AG04449 (cell line): ENCODE measurements at regions not wholly inside any gene's neighbourhood (a gene's known extent, or its start where the extent isn't known, plus 50 kb on each side); places are given as distances from the start of the nearest gene placed in this dataset.

Source experiments
- CTCF ChIA-PET: fragments of 350-600 bp; formaldehyde crosslinking; extraction: SDS; loops from one replicate; lab custom pipeline; 2021; ENCODE audit warnings: antibody characterized with exemption; lab: Yijun Ruan, JAX
- POLR2A ChIA-PET: fragments of 400-600, 350-600 bp; formaldehyde crosslinking; extraction: SDS; loops from one replicate; lab custom pipeline; 2020; ENCODE audit warnings: antibody characterized with exemption, inconsistent platforms; lab: Yijun Ruan, JAX
- DNase-seq: peaks from one replicate; pipeline ENCODE4 v3.0.0-alpha.2; 2010; ENCODE audit warnings: low read depth, low spot score
- H3K4me3 ChIP-seq: 2 replicates; pipeline ENCODE4 v1.5.1; 2011; ENCODE audit warnings: low read depth, mild to moderate bottlenecking, control low read depth, low read length
- TF ChIP-seq, protein P1 (sequence below): IDR thresholded peaks from one replicate; pipeline ENCODE4 v1.5.1; 2011; ENCODE audit warnings: mild to moderate bottlenecking, moderate library complexity, low read length, control low read depth, inconsistent platforms; ENCODE audit not compliant: insufficient read depth; ENCODE audit errors: missing control alignments

DNA sequence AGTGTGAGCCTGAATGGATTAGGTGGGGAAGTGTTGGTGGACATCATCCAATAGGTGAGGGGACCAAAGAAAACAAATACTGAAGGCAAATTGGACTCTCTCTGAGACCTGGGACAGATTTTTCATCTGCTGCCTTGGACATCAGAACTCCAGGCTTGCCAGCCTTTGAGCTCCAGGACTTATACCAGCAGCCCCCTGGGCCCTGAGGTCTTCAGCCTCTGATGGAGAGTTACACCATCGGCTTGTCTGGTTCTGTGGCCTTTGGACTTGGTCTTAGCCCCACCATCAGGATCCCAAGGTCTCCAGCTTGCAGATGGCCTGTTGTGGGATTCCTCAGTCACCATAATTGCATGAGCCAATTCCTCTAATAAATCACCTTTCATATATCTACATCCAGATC is 80.8 kb upstream of the SLC8A3 start:
- no peak for DNase-seq
- CTCF ChIA-PET = no interaction called here
- POLR2A ChIA-PET = no interaction called here
- H3K4me3 ChIP-seq = no peak overlapping the region
- TF ChIP-seq, protein P1, sequence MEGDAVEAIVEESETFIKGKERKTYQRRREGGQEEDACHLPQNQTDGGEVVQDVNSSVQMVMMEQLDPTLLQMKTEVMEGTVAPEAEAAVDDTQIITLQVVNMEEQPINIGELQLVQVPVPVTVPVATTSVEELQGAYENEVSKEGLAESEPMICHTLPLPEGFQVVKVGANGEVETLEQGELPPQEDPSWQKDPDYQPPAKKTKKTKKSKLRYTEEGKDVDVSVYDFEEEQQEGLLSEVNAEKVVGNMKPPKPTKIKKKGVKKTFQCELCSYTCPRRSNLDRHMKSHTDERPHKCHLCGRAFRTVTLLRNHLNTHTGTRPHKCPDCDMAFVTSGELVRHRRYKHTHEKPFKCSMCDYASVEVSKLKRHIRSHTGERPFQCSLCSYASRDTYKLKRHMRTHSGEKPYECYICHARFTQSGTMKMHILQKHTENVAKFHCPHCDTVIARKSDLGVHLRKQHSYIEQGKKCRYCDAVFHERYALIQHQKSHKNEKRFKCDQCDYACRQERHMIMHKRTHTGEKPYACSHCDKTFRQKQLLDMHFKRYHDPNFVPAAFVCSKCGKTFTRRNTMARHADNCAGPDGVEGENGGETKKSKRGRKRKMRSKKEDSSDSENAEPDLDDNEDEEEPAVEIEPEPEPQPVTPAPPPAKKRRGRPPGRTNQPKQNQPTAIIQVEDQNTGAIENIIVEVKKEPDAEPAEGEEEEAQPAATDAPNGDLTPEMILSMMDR = no peak

DNA sequence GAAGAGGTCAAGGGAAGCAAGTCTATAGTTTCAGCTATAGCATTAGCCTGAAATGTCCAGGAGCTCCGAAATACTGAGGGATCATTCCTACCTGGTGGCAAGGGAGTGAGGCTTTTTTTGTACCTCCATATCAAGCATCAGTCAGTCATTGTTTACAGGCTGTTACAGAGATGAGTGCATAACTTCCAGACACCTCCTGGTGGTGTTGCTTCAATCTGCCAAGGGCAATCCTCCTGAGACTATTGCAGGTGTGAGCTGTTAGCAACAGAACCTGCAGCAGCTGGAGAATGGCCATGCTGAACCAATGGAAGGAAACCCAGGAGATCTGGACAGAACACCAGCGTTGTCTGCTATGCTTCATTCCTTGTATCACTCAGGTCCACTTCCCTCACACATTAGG is 80.0 kb upstream of the SLC8A3 start:
- ChIA-PET CTCF (no interaction called here), POLR2A (no interaction called here)
- DNase-seq = no peak
- no peak overlapping the region for H3K4me3 ChIP-seq
- TF ChIP-seq, protein P1 = no peak

DNA sequence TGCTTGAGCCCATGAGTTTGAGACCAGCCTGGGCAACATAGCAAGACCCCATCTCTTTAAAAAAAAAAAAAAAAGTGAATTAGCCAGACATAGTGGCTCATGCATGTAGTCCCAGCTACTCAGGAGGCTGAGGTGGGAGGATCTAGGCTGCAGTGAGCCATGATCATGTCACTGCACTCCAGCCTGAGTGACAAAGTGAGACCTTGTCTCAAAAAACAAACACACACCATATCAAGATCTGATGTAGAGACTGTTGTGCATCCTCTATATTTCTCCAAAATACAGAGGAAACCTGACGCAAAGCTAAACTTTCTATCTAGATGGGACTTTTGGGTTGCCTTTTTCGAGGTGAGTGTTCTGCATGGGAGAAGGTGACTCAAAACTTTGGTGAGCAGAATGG is 77.4 kb upstream of the SLC8A3 start:
- CTCF ChIA-PET = no interaction called here
- H3K4me3 ChIP-seq = no peak overlapping the region
- DNase-seq = no peak
- POLR2A ChIA-PET = no interaction called here
- TF ChIP-seq, protein P1 = no peak

DNA sequence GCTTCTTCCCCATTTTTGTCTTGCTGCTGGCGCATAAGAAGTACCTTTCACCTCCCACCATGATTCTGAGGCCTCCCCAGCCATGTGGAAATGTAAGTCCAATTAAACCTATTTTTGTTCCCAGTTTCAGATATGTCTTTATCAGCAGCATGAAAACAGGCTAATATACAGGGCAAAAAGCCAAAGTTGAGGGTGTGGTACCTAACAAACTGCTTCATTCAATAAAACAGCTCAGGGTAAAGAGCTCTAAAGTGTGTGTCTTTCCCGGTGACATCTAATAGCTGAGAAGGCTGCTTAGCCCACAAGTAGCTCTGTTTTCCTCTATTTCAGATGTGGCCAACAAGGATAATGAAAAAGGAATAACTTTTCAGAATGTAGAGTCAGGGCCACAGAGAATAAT is 76.7 kb upstream of the SLC8A3 start:
- no peak for DNase-seq
- TF ChIP-seq, protein P1 = no peak
- ChIA-PET CTCF (no interaction called here), POLR2A (no interaction called here)
- H3K4me3 ChIP-seq = no peak overlapping the region

DNA sequence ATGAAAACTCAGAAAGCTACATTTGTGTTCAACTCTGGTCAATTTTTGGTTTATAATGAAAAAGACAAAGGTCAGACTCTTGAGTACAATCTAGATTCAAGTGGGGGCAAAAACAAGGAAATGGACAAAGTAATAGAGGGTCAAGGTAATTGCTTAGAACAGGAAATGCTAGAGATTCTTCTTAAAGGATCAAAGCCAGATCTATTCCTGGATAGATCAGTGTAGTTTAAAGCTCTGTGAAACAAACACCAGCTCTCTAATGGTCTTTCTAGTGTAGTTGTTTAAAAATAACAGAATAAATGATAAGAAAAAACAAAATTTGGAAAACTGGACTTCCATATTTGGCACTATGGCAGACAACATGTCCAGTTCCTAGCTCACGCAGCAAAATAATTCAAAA is 70.7 kb upstream of the SLC8A3 start:
- TF ChIP-seq, protein P1 = no peak
- no peak overlapping the region for H3K4me3 ChIP-seq
- CTCF ChIA-PET = no interaction called here
- no peak for DNase-seq
- POLR2A ChIA-PET = no interaction called here

DNA sequence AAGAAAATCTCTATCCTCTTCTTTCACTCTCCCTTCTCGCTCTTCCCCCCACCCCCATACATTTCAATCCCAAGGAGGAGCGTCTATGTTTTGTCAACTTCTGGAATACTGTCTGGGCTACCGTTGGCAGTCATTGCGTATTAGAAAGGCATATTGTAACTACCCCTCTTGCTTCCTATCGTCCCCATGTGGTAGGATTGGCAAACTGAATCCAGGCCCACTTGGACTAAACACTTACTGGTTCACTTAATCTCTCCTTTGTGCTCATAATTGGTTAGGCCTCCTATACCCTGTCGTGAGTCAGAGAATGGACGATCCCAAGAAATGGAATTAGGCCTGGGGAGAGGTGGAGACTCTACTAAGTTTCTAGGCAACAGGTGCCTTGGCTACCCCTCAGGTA is 68.8 kb upstream of the SLC8A3 start:
- TF ChIP-seq, protein P1 = no peak
- DNase-seq = no peak
- no peak overlapping the region for H3K4me3 ChIP-seq
- POLR2A ChIA-PET = interaction anchor here (0.5 kb wide), 1 partner anchor 132 kb away, joined by 3 read pairs; no protein-coding TSS in a partner anchor
- CTCF ChIA-PET = no interaction called here
